Activated CD4-positive, alpha-beta memory T cell treated with anti-CD3 and anti-CD28 coated beads, Interleukin-2, amount 10 ng/mL, durations not matched to agents 7 days and 5 days (primary cell): ENCODE measurements at regions not wholly inside any gene's neighbourhood (a gene's known extent, or its start where the extent isn't known, plus 50 kb on each side); places are given as distances from the start of the nearest gene placed in this dataset.
A peak's percentile ranks its signal among the peaks of the same experiment; 100 is the strongest.
"Not testable (repeated sequence)": the region's sequence is repeated elsewhere in the genome, so short reads cannot be mapped to it uniquely, and the experiment has no call there.

ENCODE experiments used
- CTCF ChIA-PET: fragments of 350-600 bp; sonication (Branson Sonifier 250); formaldehyde crosslinking; loops from one replicate; lab custom pipeline; 2021; ENCODE audit warnings: antibody characterized with exemption, inconsistent platforms; lab: Charles Lee
- POLR2A ChIA-PET: fragments of 350-600 bp; sonication (Branson Sonifier 250); formaldehyde crosslinking; loops from one replicate; lab custom pipeline; 2021; ENCODE audit warnings: antibody characterized with exemption; lab: Charles Lee
- DNase-seq: peaks from one replicate; pipeline ENCODE4 v3.0.0-alpha.2; 2020
- H3K27ac Mint-ChIP-seq: one replicate; pipeline ENCODE4 v1.8.0; 2021; ENCODE audit warnings: mild to moderate bottlenecking, mixed read lengths
- H3K27me3 Mint-ChIP-seq: one replicate; pipeline ENCODE4 v1.8.0; 2021; ENCODE audit warnings: mixed read lengths
- H3K36me3 Mint-ChIP-seq: one replicate; pipeline ENCODE4 v1.8.0; 2021; ENCODE audit warnings: low read depth, mixed read lengths
- H3K4me1 Mint-ChIP-seq: one replicate; pipeline ENCODE4 v1.8.0; 2021; ENCODE audit warnings: mixed read lengths
- H3K4me3 Mint-ChIP-seq: one replicate; pipeline ENCODE4 v1.8.0; 2021; ENCODE audit warnings: mild to moderate bottlenecking, mixed read lengths
- H3K9me3 Mint-ChIP-seq: one replicate; pipeline ENCODE4 v1.8.0; 2021; ENCODE audit warnings: mixed read lengths

- peaks cover 29% of the 10 kb centered on the region for H3K9me3 Mint-ChIP-seq
- POLR2A ChIA-PET: interaction anchor here (1.3 to 20.0 kb wide), 4 partner anchors 10 to 110 kb away, joined by 3 to 824 read pairs (median 90); partner anchors contain the start of gene SLC39A10
- not testable (repeated sequence) for H3K27me3 Mint-ChIP-seq, H3K27ac Mint-ChIP-seq, H3K4me3 Mint-ChIP-seq, DNase-seq
- CTCF ChIA-PET: interaction anchor here (1.2 kb wide), 1 partner anchor 109 kb away, joined by 3 read pairs; the partner anchor contains the start of gene SLC39A10
- peaks cover 54% of the 10 kb centered on the region for H3K36me3 Mint-ChIP-seq
- peaks cover 66% of the 10 kb centered on the region for H3K4me1 Mint-ChIP-seq
Measured at GRCh38 chr2:195547268-195547840, 109.7 kb upstream of the SLC39A10 start.

GRCh38 chr2:195545811-195546210, 111.2 kb upstream of the SLC39A10 start:
- peaks cover 28% of the 10 kb centered on the region for H3K9me3 Mint-ChIP-seq
- peak overlapping the region; percentile 46 for H3K27ac Mint-ChIP-seq
- H3K4me1 Mint-ChIP-seq: peaks cover 67% of the 10 kb centered on the region
- H3K36me3 Mint-ChIP-seq: peaks cover 53% of the 10 kb centered on the region
- DNase-seq: no peak
- ChIA-PET POLR2A (interaction anchor here (4.0 to 20.0 kb wide), 3 partner anchors 11 to 112 kb away, joined by 26 to 824 read pairs (median 155); partner anchors contain the start of gene SLC39A10), CTCF (no interaction called here)
- H3K4me3 Mint-ChIP-seq: no peak overlapping the region
- H3K27me3 Mint-ChIP-seq: no peaks in the 10 kb centered on the region

GRCh38 chr2:195543902-195544894, 112.8 kb upstream of the SLC39A10 start:
- Mint-ChIP-seq H3K27ac (peak overlapping the region; percentile 87), H3K9me3 (peaks cover 23% of the 10 kb centered on the region), H3K36me3 (peaks cover 51% of the 10 kb centered on the region), H3K27me3 (no peaks in the 10 kb centered on the region), H3K4me1 (peaks cover 75% of the 10 kb centered on the region), H3K4me3 (peak overlapping the region; percentile 6)
- CTCF ChIA-PET: interaction anchor here (0.9 to 3.3 kb wide), 7 partner anchors 8 to 116 kb away, joined by 3 to 25 read pairs (median 5); no protein-coding TSS in a partner anchor
- no peak for DNase-seq
- POLR2A ChIA-PET: interaction anchor here (0.8 to 20.0 kb wide), 6 partner anchors 9 to 336 kb away, joined by 4 to 824 read pairs (median 68); partner anchors contain the start of gene SLC39A10

GRCh38 chr2:195543063-195543462, 114.0 kb upstream of the SLC39A10 start:
- H3K27me3 Mint-ChIP-seq: no peaks in the 10 kb centered on the region
- H3K36me3 Mint-ChIP-seq: peaks cover 50% of the 10 kb centered on the region
- H3K4me3 Mint-ChIP-seq: peak overlapping the region; percentile 12
- H3K27ac Mint-ChIP-seq: peak overlapping the region; percentile 87
- ChIA-PET CTCF (interaction anchor here (1.0 to 3.3 kb wide), 5 partner anchors 9 to 117 kb away, joined by 3 to 25 read pairs (median 9); partner anchors contain the start of gene SLC39A10), POLR2A (interaction anchor here (1.0 to 20.0 kb wide), 9 partner anchors 8 to 627 kb away, joined by 3 to 824 read pairs (median 18); partner anchors contain the start of gene SLC39A10)
- H3K4me1 Mint-ChIP-seq: peaks cover 76% of the 10 kb centered on the region
- peak; percentile 41 for DNase-seq
- H3K9me3 Mint-ChIP-seq: peaks cover 16% of the 10 kb centered on the region

GRCh38 chr2:195542067-195542466, 115.0 kb upstream of the SLC39A10 start:
- DNase-seq: no peak
- peaks cover 15% of the 10 kb centered on the region for H3K9me3 Mint-ChIP-seq
- ChIA-PET POLR2A (interaction anchor here (1.2 to 20.0 kb wide), 7 partner anchors 7 to 618 kb away, joined by 3 to 824 read pairs (median 22); partner anchors contain the start of gene SLC39A10), CTCF (interaction anchor here (1.2 to 3.3 kb wide), 5 partner anchors 8 to 118 kb away, joined by 4 to 25 read pairs (median 9); partner anchors contain the start of gene SLC39A10)
- H3K27me3 Mint-ChIP-seq: no peaks in the 10 kb centered on the region
- H3K4me3 Mint-ChIP-seq: no peak overlapping the region
- peaks cover 50% of the 10 kb centered on the region for H3K36me3 Mint-ChIP-seq
- peak overlapping the region; percentile 87 for H3K27ac Mint-ChIP-seq
- peaks cover 85% of the 10 kb centered on the region for H3K4me1 Mint-ChIP-seq

- Mint-ChIP-seq H3K27me3 (no peaks in the 10 kb centered on the region), H3K4me1 (peaks cover 93% of the 10 kb centered on the region), H3K36me3 (peaks cover 54% of the 10 kb centered on the region), H3K4me3 (no peak overlapping the region), H3K27ac (peak overlapping the region; percentile 79), H3K9me3 (peaks cover 11% of the 10 kb centered on the region)
- CTCF ChIA-PET: interaction anchor here (1.8 kb wide), 1 partner anchor 22 kb away, joined by 4 read pairs; no protein-coding TSS in a partner anchor
- POLR2A ChIA-PET: interaction anchor here (9.4 to 20.0 kb wide), 2 partner anchors 18 to 120 kb away, joined by 408 to 824 read pairs; partner anchors contain the start of gene SLC39A10
- DNase-seq: no peak
Measured at GRCh38 chr2:195538937-195539336, 118.1 kb upstream of the SLC39A10 start.

GRCh38 chr2:195537811-195538210, 119.2 kb upstream of the SLC39A10 start:
- CTCF ChIA-PET: interaction anchor here (0.8 to 8.1 kb wide), 4 partner anchors 14 to 122 kb away, joined by 3 to 81 read pairs (median 33); no protein-coding TSS in a partner anchor
- Mint-ChIP-seq H3K36me3 (peaks cover 51% of the 10 kb centered on the region), H3K27ac (peak overlapping the region; percentile 79), H3K4me3 (no peak overlapping the region), H3K27me3 (no peaks in the 10 kb centered on the region), H3K4me1 (peaks cover 88% of the 10 kb centered on the region), H3K9me3 (peaks cover 11% of the 10 kb centered on the region)
- DNase-seq: no peak
- POLR2A ChIA-PET: interaction anchor here (2.4 to 20.0 kb wide), 5 partner anchors 7 to 121 kb away, joined by 15 to 824 read pairs (median 155); partner anchors contain the start of gene SLC39A10

- Mint-ChIP-seq H3K9me3 (peaks cover 9% of the 10 kb centered on the region), H3K4me1 (peaks cover 89% of the 10 kb centered on the region), H3K27ac (peak overlapping the region; percentile 95), H3K36me3 (peaks cover 45% of the 10 kb centered on the region), H3K27me3 (no peaks in the 10 kb centered on the region), H3K4me3 (peak overlapping the region; percentile 47)
- ChIA-PET POLR2A (interaction anchor here (0.9 to 20.0 kb wide), 8 partner anchors 8 to 531 kb away, joined by 4 to 824 read pairs (median 52); partner anchors contain the start of genes DNAH7 and SLC39A10), CTCF (interaction anchor here (1.1 to 8.1 kb wide), 4 partner anchors 24 to 123 kb away, joined by 3 to 81 read pairs (median 32); no protein-coding TSS in a partner anchor)
- DNase-seq: no peak
Measured at GRCh38 chr2:195536906-195537305, 120.1 kb upstream of the SLC39A10 start.

GRCh38 chr2:195535911-195536522, 121.0 kb upstream of the SLC39A10 start:
- ChIA-PET CTCF (interaction anchor here (1.1 to 8.1 kb wide), 7 partner anchors 8 to 532 kb away, joined by 3 to 81 read pairs (median 10); partner anchors contain the start of gene DNAH7), POLR2A (interaction anchor here (0.7 to 20.0 kb wide), 10 partner anchors 9 to 648 kb away, joined by 3 to 824 read pairs (median 10); partner anchors contain the start of genes DNAH7 and SLC39A10)
- H3K27ac Mint-ChIP-seq: peak overlapping the region; percentile 95
- H3K27me3 Mint-ChIP-seq: no peaks in the 10 kb centered on the region
- peak; percentile 90 for DNase-seq
- peaks cover 6% of the 10 kb centered on the region for H3K9me3 Mint-ChIP-seq
- H3K36me3 Mint-ChIP-seq: peaks cover 45% of the 10 kb centered on the region
- H3K4me3 Mint-ChIP-seq: peak overlapping the region; percentile 36
- peaks cover 91% of the 10 kb centered on the region for H3K4me1 Mint-ChIP-seq

- POLR2A ChIA-PET: interaction anchor here (0.7 to 20.0 kb wide), 14 partner anchors 10 to 1965 kb away, joined by 3 to 824 read pairs (median 8); partner anchors contain the start of genes DNAH7, HSPD1, HSPE1 and SLC39A10
- Mint-ChIP-seq H3K4me1 (peaks cover 88% of the 10 kb centered on the region), H3K4me3 (peak overlapping the region; percentile 80), H3K36me3 (peaks cover 45% of the 10 kb centered on the region), H3K27me3 (no peaks in the 10 kb centered on the region), H3K27ac (peak overlapping the region; percentile 95), H3K9me3 (peaks cover 9% of the 10 kb centered on the region)
- DNase-seq: no peak
- CTCF ChIA-PET: interaction anchor here (0.6 to 8.1 kb wide), 11 partner anchors 9 to 533 kb away, joined by 3 to 81 read pairs (median 5); partner anchors contain the start of genes DNAH7 and SLC39A10
Measured at GRCh38 chr2:195534971-195535370, 122.1 kb upstream of the SLC39A10 start.
